OCI-LY3 (cell line): ENCODE measurements at regions not wholly inside any gene's neighbourhood (a gene's known extent, or its start where the extent isn't known, plus 50 kb on each side); places are given as distances from the start of the nearest gene placed in this dataset.

Experiments used
- H2AFZ ChIP-seq: fragments of 200-600, 300-600 bp; shearing (Covaris generic); 2 replicates; pipeline ENCODE4 v1.6.0; 2014; ENCODE audit warnings: antibody characterized with exemption, low read depth, low read length
- H3K27ac ChIP-seq: fragments of 200-600, 300-600 bp; sonication (generic); 2 replicates; pipeline ENCODE4 v1.5.1; 2014; ENCODE audit warnings: mild to moderate bottlenecking, low read length, moderate library complexity, mixed read lengths
- H3K27me3 ChIP-seq: fragments of 200-600, 300-600 bp; sonication (generic); 2 replicates; pipeline ENCODE4 v1.6.1; 2014; ENCODE audit warnings: low read depth, low read length, mixed read lengths
- H3K36me3 ChIP-seq: fragments of 200-600, 300-600 bp; sonication (generic); replicated peaks from 2 replicates; pipeline ENCODE3; 2014; ENCODE audit warnings: low read depth, low read length, mixed read lengths
- H3K4me1 ChIP-seq: fragments of 300-600, 200-600 bp; sonication (generic); 2 replicates; pipeline ENCODE4 v1.6.1; 2014; ENCODE audit warnings: low read length, mixed read lengths
- H3K4me2 ChIP-seq: fragments of 200-600, 300-600 bp; sonication (generic); 2 replicates; pipeline ENCODE4 v1.6.1; 2014; ENCODE audit warnings: low read length, mixed read lengths
- H3K4me3 ChIP-seq: fragments of 300-600, 200-600 bp; sonication (generic); 2 replicates; pipeline ENCODE4 v1.5.1; 2014; ENCODE audit warnings: antibody characterized with exemption, mild to moderate bottlenecking, low read length, moderate library complexity
- H3K79me2 ChIP-seq: fragments of 300-600, 200-600 bp; shearing (Covaris generic); 2 replicates; pipeline ENCODE4 v1.6.1; 2014; ENCODE audit warnings: mild to moderate bottlenecking, low read length, mixed read lengths
- H3K9ac ChIP-seq: fragments of 300-600, 200-600 bp; shearing (Covaris generic); 2 replicates; pipeline ENCODE4 v1.6.0; 2014; ENCODE audit warnings: mild to moderate bottlenecking, low read length, moderate library complexity
- H3K9me3 ChIP-seq: fragments of 200-600, 300-600 bp; shearing (Covaris generic); 2 replicates; pipeline ENCODE4 v1.6.1; 2014; ENCODE audit warnings: low read length, mixed read lengths; ENCODE audit not compliant: insufficient read depth
- H4K20me1 ChIP-seq: fragments of 200-600, 300-600 bp; sonication (generic); 2 replicates; pipeline ENCODE4 v1.6.1; 2016; ENCODE audit warnings: low read length, mixed read lengths; ENCODE audit not compliant: insufficient read depth
- CTCF ChIP-seq: fragments of 200-600, 300-600 bp; sonication (generic); IDR thresholded peaks from 2 replicates; pipeline ENCODE4 v1.5.1; 2014; ENCODE audit warnings: antibody characterized with exemption, low read length, low read depth
- EZH2phosphoT487 ChIP-seq: fragments of 200-600 bp; shearing (Covaris generic); IDR thresholded peaks from 2 replicates; pipeline ENCODE4 v1.6.1; 2018; ENCODE audit warnings: antibody characterized with exemption, mixed run types, low read depth

- no peak overlapping the region for H3K27ac ChIP-seq
- H4K20me1 ChIP-seq, result no peaks in the 10 kb centered on the region
- H3K4me2 ChIP-seq, result peak overlapping the region; percentile 22; the same call in 1 of the 2 replicates
- H3K4me3 ChIP-seq, result no peak overlapping the region
- H3K4me1 ChIP-seq, result no peaks in the 10 kb centered on the region
- no peak overlapping the region for H3K9ac ChIP-seq
- H3K79me2 ChIP-seq, result no peaks in the 10 kb centered on the region
- H3K27me3 ChIP-seq, result no peaks in the 10 kb centered on the region
- no peak overlapping the region for H2AFZ ChIP-seq
- TF ChIP-seq CTCF (no peak), EZH2phosphoT487 (no peak)
- no peaks in the 10 kb centered on the region for H3K36me3 ChIP-seq
- no peaks in the 10 kb centered on the region for H3K9me3 ChIP-seq
Measured at GRCh38 chr11:80967649-80968048, 1526.8 kb upstream of the TENM4 start.

GRCh38 chr11:80960381-80961029 is 1519.7 kb upstream of the TENM4 start:
- no peak overlapping the region for H2AFZ ChIP-seq
- TF ChIP-seq CTCF (no peak), EZH2phosphoT487 (no peak)
- no peak overlapping the region for H3K4me3 ChIP-seq
- peaks cover 14% of the 10 kb centered on the region for H3K36me3 ChIP-seq
- peaks cover 5% of the 10 kb centered on the region; the same call in 1 of the 2 replicates for H3K4me1 ChIP-seq
- no peaks in the 10 kb centered on the region; the same call in 1 of the 2 replicates for H3K9me3 ChIP-seq
- no peaks in the 10 kb centered on the region for H4K20me1 ChIP-seq
- no peaks in the 10 kb centered on the region for H3K79me2 ChIP-seq
- H3K27ac ChIP-seq, result no peak overlapping the region
- H3K27me3 ChIP-seq, result no peaks in the 10 kb centered on the region
- H3K9ac ChIP-seq, result no peak overlapping the region
- H3K4me2 ChIP-seq, result no peak overlapping the region

- H3K4me3 ChIP-seq, result no peak overlapping the region
- no peak overlapping the region for H3K27ac ChIP-seq
- no peak overlapping the region for H3K9ac ChIP-seq
- no peak overlapping the region for H2AFZ ChIP-seq
- TF ChIP-seq CTCF (no peak), EZH2phosphoT487 (no peak)
- no peaks in the 10 kb centered on the region for H3K79me2 ChIP-seq
- H3K27me3 ChIP-seq, result no peaks in the 10 kb centered on the region
- H3K4me1 ChIP-seq, result peaks cover 5% of the 10 kb centered on the region; the same call in 1 of the 2 replicates
- H3K36me3 ChIP-seq, result peaks cover 14% of the 10 kb centered on the region
- H4K20me1 ChIP-seq, result no peaks in the 10 kb centered on the region
- H3K4me2 ChIP-seq, result no peak overlapping the region
- H3K9me3 ChIP-seq, result no peaks in the 10 kb centered on the region; the same call in 1 of the 2 replicates
Measured at GRCh38 chr11:80959751-80960150, 1518.9 kb upstream of the TENM4 start.

GRCh38 chr11:80958987-80959386 is 1518.2 kb upstream of the TENM4 start:
- H3K4me3 ChIP-seq, result no peak overlapping the region
- TF ChIP-seq EZH2phosphoT487 (no peak), CTCF (no peak)
- H3K4me1 ChIP-seq, result peaks cover 5% of the 10 kb centered on the region; the same call in 1 of the 2 replicates
- H3K27ac ChIP-seq, result no peak overlapping the region
- no peaks in the 10 kb centered on the region for H3K79me2 ChIP-seq
- no peaks in the 10 kb centered on the region for H4K20me1 ChIP-seq
- H3K9ac ChIP-seq, result no peak overlapping the region
- no peak overlapping the region for H3K4me2 ChIP-seq
- H2AFZ ChIP-seq, result no peak overlapping the region
- H3K9me3 ChIP-seq, result no peaks in the 10 kb centered on the region; the same call in 1 of the 2 replicates
- H3K36me3 ChIP-seq, result peaks cover 14% of the 10 kb centered on the region
- H3K27me3 ChIP-seq, result no peaks in the 10 kb centered on the region
